GM12878 (cell line): ENCODE measurements at regions not wholly inside any gene's neighbourhood (a gene's known extent, or its start where the extent isn't known, plus 50 kb on each side); places are given as distances from the start of the nearest gene placed in this dataset.

Experiments used
- ATAC-seq: fragments of 200-7000 bp; cut with Tn5 transposase; 3 replicates; pipeline ENCODE4 v1.9.1; 2020; ENCODE audit warnings: mild to moderate bottlenecking, moderate library complexity
- BruUV-seq: library from RNA; stranded (reverse); fragments of 400-500 nt; replicated peaks from 2 replicates; lab custom pipeline; 2021; lab: Mats Ljungman, UMichigan
- CTCF ChIA-PET: fragments of 300-600 bp; sonication (Branson Sonifier 250); formaldehyde crosslinking; extraction: SDS; loops from one replicate; lab custom pipeline; 2021; ENCODE audit warnings: inconsistent platforms; lab: Yijun Ruan, JAX
- POLR2A ChIA-PET: fragments of 350-600 bp; formaldehyde crosslinking; extraction: SDS; loops from one replicate; lab custom pipeline; 2021; ENCODE audit warnings: inconsistent platforms; lab: Charles Lee
- RAD21 ChIA-PET: fragments of 300-600 bp; sonication (Branson Sonifier 250); formaldehyde crosslinking; loops from one replicate; lab custom pipeline; 2023; ENCODE audit warnings: antibody characterized with exemption; ENCODE audit not compliant: unreplicated experiment; lab: Charles Lee
- SMC1A ChIA-PET: fragments of 300-600 bp; sonication (Branson Sonifier 250); formaldehyde crosslinking; loops from one replicate; lab custom pipeline; 2023; ENCODE audit not compliant: unreplicated experiment, uncharacterized antibody; lab: Charles Lee
- DNase-seq: peaks from one replicate; pipeline ENCODE4 v3.0.0-alpha.2; 2011; ENCODE audit warnings: low read depth, low spot score
- FAIRE-seq: peaks from 3 replicates; lab custom pipeline; 2011; peaks lifted over from hg19 to GRCh38; lab: Jason Lieb, UNC
- H2AFZ ChIP-seq: 2 replicates; pipeline ENCODE4 v1.6.0; 2011; ENCODE audit warnings: low read depth, low read length, control low read depth; ENCODE audit not compliant: control insufficient read depth
- H3K27ac ChIP-seq: 2 replicates; pipeline ENCODE4 v1.5.1; 2011; ENCODE audit warnings: control low read depth; ENCODE audit not compliant: control insufficient read depth, insufficient read depth
- H3K27me3 ChIP-seq, 2 experiments: replicated peaks in 1 of 2; 2 replicates each; pipeline versions ENCODE4 v1.6.0 to v1.6.1; 2011; ENCODE audit warnings: low read length in 1 of 2; ENCODE audit not compliant: control insufficient read depth in 2 of 2, insufficient read depth in 2 of 2
- H3K36me3 ChIP-seq, 2 experiments: 2 replicates each; pipeline ENCODE4 v1.5.1; 2011; ENCODE audit warnings: low read length in 1 of 2; ENCODE audit not compliant: control insufficient read depth in 2 of 2, insufficient read depth in 2 of 2
- H3K4me1 ChIP-seq: 2 replicates; pipeline ENCODE4 v1.6.1; 2011; ENCODE audit warnings: mild to moderate bottlenecking, low read length, moderate library complexity, mixed read lengths; ENCODE audit not compliant: control insufficient read depth, insufficient read depth
- H3K4me2 ChIP-seq: 2 replicates; pipeline ENCODE4 v1.6.0; 2011; ENCODE audit warnings: control low read depth; ENCODE audit not compliant: control insufficient read depth, insufficient read depth
- H3K4me3 ChIP-seq: fragments of 200-600 bp; sonication (generic); 2 replicates; pipeline ENCODE4 v1.5.1; 2016
- H3K79me2 ChIP-seq: 2 replicates; pipeline ENCODE4 v1.6.0; 2011; ENCODE audit warnings: low read length; ENCODE audit not compliant: control insufficient read depth, insufficient read depth
- H3K9ac ChIP-seq: 2 replicates; pipeline ENCODE4 v1.8.0; 2011; ENCODE audit warnings: low read length, control low read depth, mixed read lengths; ENCODE audit not compliant: control insufficient read depth, insufficient read depth
- H3K9me3 ChIP-seq: replicated peaks from 3 replicates; pipeline ENCODE4 v1.5.1; 2011; ENCODE audit warnings: mild to moderate bottlenecking, low read length; ENCODE audit not compliant: control insufficient read depth, insufficient read depth
- H4K20me1 ChIP-seq: 2 replicates; pipeline ENCODE4 v1.6.0; 2011; ENCODE audit not compliant: control insufficient read depth, insufficient read depth
- BCLAF1 ChIP-seq: fragments of 450-650 bp; IDR thresholded peaks from 2 replicates; pipeline ENCODE4 v1.6.1; 2017; ENCODE audit warnings: antibody characterized with exemption, mild to moderate bottlenecking, moderate library complexity
- BHLHE40 ChIP-seq, 2 experiments: fragments of 450-650 bp in 1 of 2; IDR thresholded peaks; 2 replicates each; pipeline ENCODE4 v1.6.1; 2011 to 2017; ENCODE audit warnings: low read depth in 2 of 2, borderline replicate concordance in 1 of 2, improper control_type of control experiment in 1 of 2, low read length in 1 of 2, mild to moderate bottlenecking in 1 of 2
- CBX3 ChIP-seq: fragments of 200-600 bp; sonication (generic); IDR thresholded peaks from 2 replicates; pipeline ENCODE4 v1.6.1; 2016; ENCODE audit warnings: low read depth, borderline replicate concordance
- CEBPB ChIP-seq, 2 experiments: fragments of 150-350 bp in 1 of 2; IDR thresholded peaks; 2 replicates each; pipeline ENCODE4 v1.6.1; 2012 to 2014; ENCODE audit warnings: low read depth in 2 of 2, low read length in 2 of 2, borderline replicate concordance in 1 of 2, inconsistent platforms in 1 of 2
- CHD4 ChIP-seq: fragments of 200-600 bp; sonication (generic); IDR thresholded peaks from 2 replicates; pipeline ENCODE4 v1.6.1; 2016; ENCODE audit warnings: mild to moderate bottlenecking
- JUND ChIP-seq: IDR thresholded peaks from 2 replicates; pipeline ENCODE4 v1.6.1; 2012; ENCODE audit warnings: low read depth, mild to moderate bottlenecking, low read length, improper control_type of control experiment, moderate library complexity
- NR2C2 ChIP-seq: IDR thresholded peaks from 2 replicates; pipeline ENCODE4 v1.6.1; 2011; ENCODE audit warnings: borderline replicate concordance, low read depth; ENCODE audit not compliant: control insufficient read depth, insufficient read length
- PKNOX1 ChIP-seq: fragments of 450-650 bp; IDR thresholded peaks from 2 replicates; pipeline ENCODE4 v1.6.1; 2016; ENCODE audit warnings: mild to moderate bottlenecking
- RAD21 ChIP-seq: IDR thresholded peaks from 2 replicates; pipeline ENCODE4 v1.6.1; 2011; ENCODE audit warnings: mild to moderate bottlenecking, low read depth, low read length, moderate library complexity; ENCODE audit not compliant: insufficient read depth
- RBBP5 ChIP-seq: fragments of 200-600 bp; sonication (generic); conservative IDR thresholded peaks from 2 replicates; pipeline ENCODE4 v1.6.1; 2016
- SIX5 ChIP-seq: IDR thresholded peaks from 2 replicates; pipeline ENCODE4 v1.6.1; 2011; ENCODE audit warnings: mild to moderate bottlenecking, low read depth, low read length, moderate library complexity; ENCODE audit not compliant: severe bottlenecking
- SMAD5 ChIP-seq: IDR thresholded peaks from 2 replicates; pipeline ENCODE4 v1.6.1; 2016; ENCODE audit warnings: antibody characterized with exemption, low read depth
- SMC3 ChIP-seq: IDR thresholded peaks from 2 replicates; pipeline ENCODE4 v1.6.1; 2011; ENCODE audit warnings: low read length, improper control_type of control experiment, borderline replicate concordance
- SP1 ChIP-seq: IDR thresholded peaks from one replicate; pipeline ENCODE4 v1.6.1; 2011; ENCODE audit warnings: low read depth, low read length
- ZBTB33 ChIP-seq: fragments of 450-650 bp; IDR thresholded peaks from 2 replicates; pipeline ENCODE4 v1.6.1; 2017; ENCODE audit warnings: mild to moderate bottlenecking
- ZNF274 ChIP-seq: IDR thresholded peaks from one replicate; pipeline ENCODE4 v1.8.0; 2011; ENCODE audit not compliant: insufficient read length, insufficient read depth
- WGBS: methylation state at CpG from one replicate; pipeline ENCODE4 v1.1.6; 2016; ENCODE audit warnings: low lambda C conversion rate; ENCODE audit not compliant: insufficient replicate concordance, insufficient coverage; ENCODE audit errors: missing lambda C conversion rate; 5-methylcytosine and 5-hydroxymethylcytosine counted together
- in situ Hi-C: fragments of 300-500 bp; cut with MboI; formaldehyde crosslinking; loops from 9 replicates; pipeline ENCODE4 v1.14.3; 2018; ENCODE audit warnings: mixed read lengths
- intact Hi-C: fragments of 100-400 bp; cut with micrococcal nuclease; formaldehyde crosslinking; loops from one replicate; pipeline ENCODE4 v1.14.2; 2022; ENCODE audit not compliant: unreplicated experiment

- TF ChIP-seq SIX5 (no peak), CBX3 (no peak), RBBP5 (no peak)
- TF ChIP-seq, all 136 proteins: peak for 0
Measured at GRCh38 chr18:5075297-5075696, 121.8 kb downstream of the AKAIN1 start (continued).

GRCh38 chr18:5073026-5073944, 123.8 kb downstream of the AKAIN1 start:
- ChIA-PET RAD21 (no interaction called here), POLR2A (no interaction called here), CTCF (interaction anchor here (0.6 to 1.7 kb wide), 14 partner anchors 8 to 1229 kb away, joined by 3 to 11 read pairs (median 4); no protein-coding TSS in a partner anchor), SMC1A (interaction anchor here (1.0 to 1.4 kb wide), 4 partner anchors 11 to 369 kb away, joined by 3 to 4 read pairs (median 3); no protein-coding TSS in a partner anchor)
- Histone ChIP-seq H4K20me1 (no peaks in the 10 kb centered on the region), H3K4me2 (no peak overlapping the region), H3K79me2 (no peaks in the 10 kb centered on the region), H3K27ac (no peak overlapping the region), H3K36me3 (no peaks in the 10 kb centered on the region), H3K9me3 (no peaks in the 10 kb centered on the region), H3K4me3 (no peak overlapping the region), H3K9ac (no peak overlapping the region), H3K27me3 (no peaks in the 10 kb centered on the region), H3K4me1 (no peaks in the 10 kb centered on the region), H2AFZ (no peak overlapping the region)
- ATAC-seq: peak; percentile 88
- WGBS: 32% methylated on average over 9 of the region's 9 CpGs
- intact Hi-C loops: loop anchor here (2.0 to 10.0 kb wide), 5 partner anchors 34 to 772 kb away; partner anchors contain the start of gene EPB41L3
- BruUV-seq: no TSS peak
- in situ Hi-C loops: no loop called here
- peak; percentile 90 for FAIRE-seq
- no peak for DNase-seq
- no peak for TF ChIP-seq JUND
- peak; percentile 72; the same call in 1 of the 2 replicates for TF ChIP-seq SMC3
- no peak for TF ChIP-seq CHD4
- 0 out of 4 replicates have a peak, but pooled peaks of 1 of the 2 experiments have one; percentile 31 for TF ChIP-seq BHLHE40 (IDR thresholded peaks at IDR 0.05; ENCODE audit: borderline replicate concordance in 1 of 2, low read depth in 2 of 2, low read length in 1 of 2)
- no peak for TF ChIP-seq SIX5
- TF ChIP-seq SMAD5: no peak
- no peak for TF ChIP-seq NR2C2
- no peak for TF ChIP-seq ZBTB33
- TF ChIP-seq PKNOX1: peak; percentile 31; the same call in 1 of the 2 replicates
- TF ChIP-seq BCLAF1: no peak
- peak; percentile 81 for TF ChIP-seq RAD21
- no peak for TF ChIP-seq SP1
- TF ChIP-seq CEBPB (IDR thresholded peaks at IDR 0.05; ENCODE audit: borderline replicate concordance in 1 of 2, low read depth in 2 of 2, low read length in 2 of 2): no peak
- no peak for TF ChIP-seq ZNF274
